IPS-15b (cell line): ENCODE measurements at regions not wholly inside any gene's neighbourhood (a gene's known extent, or its start where the extent isn't known, plus 50 kb on each side); places are given as distances from the start of the nearest gene placed in this dataset.

Source experiments
- H3K27me3 ChIP-seq: one replicate; pipeline ENCODE4 v1.6.1; 2013; ENCODE audit warnings: low read length; ENCODE audit not compliant: control insufficient read depth, insufficient read depth
- H3K36me3 ChIP-seq: one replicate; pipeline ENCODE4 v1.6.1; 2013; ENCODE audit warnings: low read length; ENCODE audit not compliant: control insufficient read depth, insufficient read depth
- H3K4me1 ChIP-seq: one replicate; pipeline ENCODE4 v1.6.1; 2013; ENCODE audit warnings: mild to moderate bottlenecking, low read length; ENCODE audit not compliant: control insufficient read depth, insufficient read depth
- H3K4me3 ChIP-seq: one replicate; pipeline ENCODE4 v1.5.1; 2013; ENCODE audit warnings: low read depth, low read length
- H3K9ac ChIP-seq: one replicate; pipeline ENCODE4 v1.6.1; 2013; ENCODE audit warnings: low read depth, mild to moderate bottlenecking, low read length
- H3K9me3 ChIP-seq: one replicate; pipeline ENCODE4 v1.6.1; 2013; ENCODE audit warnings: mild to moderate bottlenecking, low read length; ENCODE audit not compliant: control insufficient read depth, insufficient read depth

DNA sequence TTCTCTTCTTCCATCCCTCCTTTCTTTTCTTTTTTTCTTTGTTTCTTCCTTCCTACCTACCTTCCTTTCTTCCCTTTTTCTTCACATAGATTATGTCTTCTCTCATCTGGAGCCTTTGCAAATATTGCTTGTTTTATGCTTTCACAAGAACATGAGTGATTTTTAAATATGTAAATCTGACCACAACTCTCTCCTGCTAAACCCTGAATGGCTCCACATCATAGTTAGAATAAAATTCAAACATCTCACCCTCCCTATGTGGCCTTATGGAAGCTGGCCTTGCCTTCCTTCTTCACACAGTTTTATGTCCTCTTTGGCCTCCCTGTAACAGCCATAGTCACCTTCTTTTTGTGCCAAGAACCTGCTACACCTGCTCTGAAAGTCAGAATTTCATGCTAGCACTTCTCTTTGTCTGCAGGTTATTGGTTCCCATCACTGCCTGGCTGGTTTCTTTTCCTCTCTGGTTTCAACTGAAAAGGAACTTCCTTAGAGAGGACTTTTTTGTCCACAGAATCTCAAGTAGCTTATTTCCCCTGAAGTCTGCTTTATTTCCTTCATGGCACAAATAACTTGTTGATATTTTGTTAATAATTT, 114.3 kb upstream of the TNC start:
- no peak overlapping the region for H3K9ac ChIP-seq
- no peak overlapping the region for H3K4me3 ChIP-seq
- H3K4me1 ChIP-seq, result no peaks in the 10 kb centered on the region
- no peaks in the 10 kb centered on the region for H3K36me3 ChIP-seq
- no peaks in the 10 kb centered on the region for H3K9me3 ChIP-seq
- no peaks in the 10 kb centered on the region for H3K27me3 ChIP-seq

GRCh38 chr9:115234094-115234493, 116.1 kb upstream of the TNC start:
- H3K4me3 ChIP-seq, result no peak overlapping the region
- H3K27me3 ChIP-seq, result no peaks in the 10 kb centered on the region
- H3K9me3 ChIP-seq, result no peaks in the 10 kb centered on the region
- no peak overlapping the region for H3K9ac ChIP-seq
- H3K4me1 ChIP-seq, result no peaks in the 10 kb centered on the region
- H3K36me3 ChIP-seq, result no peaks in the 10 kb centered on the region

- Histone ChIP-seq H3K9ac (no peak overlapping the region), H3K9me3 (no peaks in the 10 kb centered on the region), H3K36me3 (no peaks in the 10 kb centered on the region), H3K4me3 (no peak overlapping the region), H3K4me1 (no peaks in the 10 kb centered on the region), H3K27me3 (no peaks in the 10 kb centered on the region)
Observed at GRCh38 chr9:115235221-115235620, 117.3 kb upstream of the TNC start.

GRCh38 chr9:115237385-115237998, 119.5 kb upstream of the TNC start:
- H3K4me1 ChIP-seq, result no peaks in the 10 kb centered on the region
- no peak overlapping the region for H3K9ac ChIP-seq
- no peaks in the 10 kb centered on the region for H3K9me3 ChIP-seq
- H3K36me3 ChIP-seq, result no peaks in the 10 kb centered on the region
- no peak overlapping the region for H3K4me3 ChIP-seq
- no peaks in the 10 kb centered on the region for H3K27me3 ChIP-seq

GRCh38 chr9:115240676-115241075, 122.7 kb upstream of the TNC start:
- Histone ChIP-seq H3K4me1 (no peaks in the 10 kb centered on the region), H3K36me3 (no peaks in the 10 kb centered on the region), H3K9ac (no peak overlapping the region), H3K27me3 (no peaks in the 10 kb centered on the region), H3K4me3 (no peak overlapping the region), H3K9me3 (no peaks in the 10 kb centered on the region)

DNA sequence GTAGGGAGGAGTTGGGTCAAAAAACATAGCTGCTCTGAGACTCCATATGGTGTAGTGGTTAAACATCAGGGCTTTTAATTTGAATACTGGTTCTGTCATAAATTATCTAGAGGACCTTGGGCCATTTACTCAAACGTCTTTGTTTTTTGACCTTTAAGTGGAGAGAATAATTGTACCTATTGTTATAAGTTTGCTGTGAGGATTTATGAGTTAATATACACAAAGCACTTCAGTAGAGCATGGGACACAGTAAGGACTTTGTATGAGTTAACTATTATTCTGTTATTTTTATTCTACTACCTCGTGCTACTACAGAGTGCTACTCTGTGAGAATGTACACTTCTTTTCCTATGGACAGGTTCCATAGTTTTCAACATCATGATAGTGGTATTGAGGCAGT, 123.7 kb upstream of the TNC start:
- no peaks in the 10 kb centered on the region for H3K36me3 ChIP-seq

GRCh38 chr9:115249488-115249887, 131.5 kb upstream of the TNC start:
- Histone ChIP-seq H3K4me1 (no peaks in the 10 kb centered on the region), H3K9ac (no peak overlapping the region), H3K9me3 (no peaks in the 10 kb centered on the region), H3K4me3 (no peak overlapping the region), H3K36me3 (no peaks in the 10 kb centered on the region), H3K27me3 (no peaks in the 10 kb centered on the region)

More for the DNA sequence above, 123.7 kb upstream of the TNC start:
- Histone ChIP-seq H3K4me3 (no peak overlapping the region), H3K4me1 (no peaks in the 10 kb centered on the region), H3K9ac (no peak overlapping the region), H3K27me3 (no peaks in the 10 kb centered on the region), H3K9me3 (no peaks in the 10 kb centered on the region)

- Histone ChIP-seq H3K9me3 (no peaks in the 10 kb centered on the region), H3K4me1 (no peaks in the 10 kb centered on the region), H3K4me3 (no peak overlapping the region), H3K9ac (no peak overlapping the region), H3K27me3 (no peaks in the 10 kb centered on the region), H3K36me3 (no peaks in the 10 kb centered on the region)
Observed at GRCh38 chr9:115250621-115251032, 132.7 kb upstream of the TNC start.

- Histone ChIP-seq H3K4me1 (no peaks in the 10 kb centered on the region), H3K9ac (no peak overlapping the region), H3K36me3 (no peaks in the 10 kb centered on the region), H3K27me3 (no peaks in the 10 kb centered on the region), H3K4me3 (no peak overlapping the region), H3K9me3 (no peaks in the 10 kb centered on the region)
Observed at GRCh38 chr9:115254287-115255180, 136.6 kb upstream of the TNC start.

GRCh38 chr9:115261656-115262081, 143.7 kb upstream of the TNC start:
- Histone ChIP-seq H3K4me3 (no peak overlapping the region), H3K9me3 (no peaks in the 10 kb centered on the region), H3K9ac (no peak overlapping the region), H3K4me1 (no peaks in the 10 kb centered on the region), H3K27me3 (no peaks in the 10 kb centered on the region), H3K36me3 (no peaks in the 10 kb centered on the region)

DNA sequence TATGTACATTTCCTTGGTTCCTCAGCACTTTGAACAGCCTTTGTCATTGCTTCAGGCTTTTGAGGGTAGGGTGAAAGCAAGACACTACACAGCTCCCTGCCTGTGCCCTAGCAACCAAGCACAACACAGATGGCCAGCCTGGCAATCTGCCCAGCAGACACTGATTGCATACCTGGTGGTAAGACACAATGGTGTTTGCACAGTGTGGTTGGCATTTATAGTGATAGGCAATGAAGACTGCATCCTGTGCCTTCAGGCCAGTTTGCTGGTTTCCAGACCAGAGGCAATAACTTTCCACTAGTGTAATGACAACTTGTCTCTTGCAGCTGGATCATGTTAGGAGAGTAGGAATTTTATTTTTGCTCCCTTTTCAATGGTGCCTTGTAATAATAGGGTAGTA, 144.5 kb upstream of the TNC start:
- H3K36me3 ChIP-seq, result no peaks in the 10 kb centered on the region
- H3K27me3 ChIP-seq, result no peaks in the 10 kb centered on the region
- no peaks in the 10 kb centered on the region for H3K9me3 ChIP-seq
- no peak overlapping the region for H3K4me3 ChIP-seq
- H3K4me1 ChIP-seq, result no peaks in the 10 kb centered on the region
- H3K9ac ChIP-seq, result no peak overlapping the region

DNA sequence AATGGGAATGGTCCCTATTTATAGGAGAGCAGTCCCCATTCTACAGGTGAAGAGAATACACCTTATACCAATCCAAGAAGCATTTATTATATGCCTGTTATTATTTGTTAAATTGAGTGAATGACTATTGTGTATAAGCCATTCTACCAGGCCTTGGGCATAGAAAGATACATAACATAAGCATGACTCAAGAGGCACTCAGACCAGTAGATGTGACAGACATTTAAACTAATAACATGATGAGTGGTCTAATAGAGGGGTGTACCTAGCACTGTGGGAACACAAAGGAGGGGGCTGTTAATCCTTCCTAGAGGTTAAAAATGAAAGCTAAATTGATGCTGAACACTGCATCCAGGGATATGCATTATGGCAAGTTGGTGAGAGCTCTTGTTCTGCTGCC, 145.0 kb upstream of the TNC start:
- no peaks in the 10 kb centered on the region for H3K27me3 ChIP-seq

More for the DNA sequence above, 145.0 kb upstream of the TNC start:
- no peaks in the 10 kb centered on the region for H3K4me1 ChIP-seq
- H3K9me3 ChIP-seq, result no peaks in the 10 kb centered on the region
- H3K4me3 ChIP-seq, result no peak overlapping the region
- H3K36me3 ChIP-seq, result no peaks in the 10 kb centered on the region
- no peak overlapping the region for H3K9ac ChIP-seq
